CMK (cell line): ENCODE measurements at regions not wholly inside any gene's neighbourhood (a gene's known extent, or its start where the extent isn't known, plus 50 kb on each side); places are given as distances from the start of the nearest gene placed in this dataset.
"Not testable (repeated sequence)": the region's sequence is repeated elsewhere in the genome, so short reads cannot be mapped to it uniquely, and the experiment has no call there.

Source experiments
- DNase-seq: peaks from one replicate; pipeline ENCODE4 v3.0.0-alpha.2; 2010; ENCODE audit warnings: low read depth

- DNase-seq: no peak
Measured at GRCh38 chr14:71165121-71166031, 258.1 kb downstream of the PCNX1 start.

DNA sequence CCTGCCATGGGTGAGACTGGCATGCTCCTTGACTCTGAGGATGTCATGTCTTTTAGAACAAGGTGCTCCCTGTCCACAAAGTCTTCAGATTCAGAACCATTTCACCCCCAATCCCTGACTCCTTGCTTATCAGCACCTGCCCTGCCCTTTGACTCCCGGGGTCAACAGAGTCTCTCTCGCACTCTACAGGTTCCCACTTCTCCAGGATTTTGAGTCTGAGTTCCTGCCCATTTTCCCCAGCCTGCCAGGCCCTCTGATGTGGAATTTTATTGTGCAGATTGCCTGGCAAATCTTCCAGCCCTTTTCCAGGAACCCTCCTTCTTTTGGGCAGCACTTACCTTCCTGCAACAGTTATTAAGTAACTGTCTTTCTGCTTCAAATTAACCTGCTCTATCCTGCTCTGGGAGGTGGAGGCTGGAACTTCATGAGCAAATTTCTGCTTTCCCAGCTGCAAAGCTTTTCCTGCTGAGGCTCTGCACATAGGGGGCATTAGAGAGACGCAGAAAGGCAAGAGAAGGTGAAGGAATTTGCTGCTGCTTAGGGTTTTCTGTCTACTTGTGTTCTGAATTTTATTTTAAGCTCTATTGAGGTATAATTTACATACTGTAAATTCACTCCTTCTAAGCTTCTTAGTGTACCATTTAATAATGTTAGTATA, 259.1 kb downstream of the PCNX1 start:
- DNase-seq: peak; percentile 12

- not testable (repeated sequence) for DNase-seq
Measured at GRCh38 chr14:71167325-71167950, 260.2 kb downstream of the PCNX1 start.

DNA sequence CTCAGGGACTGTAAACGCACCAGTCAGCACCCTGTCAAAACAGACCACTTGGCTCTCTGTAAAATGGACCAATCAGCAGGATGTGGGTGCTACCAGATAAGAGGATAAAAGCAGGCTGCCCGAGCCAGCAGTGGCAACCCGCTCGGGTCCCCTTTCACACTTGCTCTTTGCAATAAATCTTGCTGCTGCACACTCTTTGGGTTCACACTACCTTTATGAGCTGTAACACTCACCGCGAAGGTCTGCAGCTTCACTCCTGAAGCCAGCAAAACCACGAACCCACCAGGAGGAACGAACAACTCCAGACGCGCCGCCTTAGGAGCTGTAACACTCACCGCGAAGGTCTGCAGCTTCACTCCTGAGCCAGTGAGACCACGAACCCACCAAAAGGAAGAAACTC, 260.9 kb downstream of the PCNX1 start:
- DNase-seq: not testable (repeated sequence)

DNA sequence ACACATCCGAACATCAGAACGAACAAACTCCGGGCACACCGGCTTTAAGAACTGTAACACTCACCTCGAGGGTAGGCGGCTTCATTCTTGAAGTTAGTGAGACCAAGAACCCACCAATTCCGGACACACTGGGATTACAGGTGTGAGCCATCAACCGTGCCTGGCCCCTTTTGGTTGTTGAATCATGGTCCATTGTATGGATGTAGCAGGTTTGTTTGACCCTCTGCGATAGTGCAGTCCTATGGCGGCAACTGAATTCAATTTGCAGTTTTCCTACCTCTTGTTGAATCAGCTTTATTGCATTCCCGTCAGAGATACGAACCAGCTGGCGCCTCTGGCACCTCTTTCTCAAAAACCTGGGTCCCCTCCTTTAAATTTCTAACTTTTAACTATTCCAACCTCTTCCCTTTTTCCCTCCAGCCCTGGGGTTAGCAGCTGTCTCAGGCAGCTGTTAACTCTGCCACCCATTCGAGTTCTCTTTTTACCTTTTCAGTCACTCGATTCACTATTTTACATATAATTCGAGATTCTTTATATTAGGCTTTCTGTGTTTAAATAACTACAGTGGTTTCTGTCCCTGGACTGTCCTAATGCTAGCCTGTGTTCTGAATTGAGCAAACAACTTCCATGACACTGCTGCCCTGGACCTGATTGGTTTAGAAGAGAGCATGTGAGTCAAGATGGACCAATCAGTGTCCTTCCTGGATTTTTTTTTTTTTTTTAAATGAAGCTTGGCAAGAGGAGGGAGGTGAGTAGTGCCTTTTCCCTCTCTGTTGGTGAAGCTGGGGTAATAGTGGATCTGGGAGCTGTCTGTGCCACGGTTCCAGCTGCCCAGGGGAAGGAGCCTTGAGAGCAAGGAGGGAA, 261.5 kb downstream of the PCNX1 start:
- DNase-seq: peak; percentile 64

GRCh38 chr14:71169861-71170260, 262.6 kb downstream of the PCNX1 start:
- DNase-seq: no peak

DNA sequence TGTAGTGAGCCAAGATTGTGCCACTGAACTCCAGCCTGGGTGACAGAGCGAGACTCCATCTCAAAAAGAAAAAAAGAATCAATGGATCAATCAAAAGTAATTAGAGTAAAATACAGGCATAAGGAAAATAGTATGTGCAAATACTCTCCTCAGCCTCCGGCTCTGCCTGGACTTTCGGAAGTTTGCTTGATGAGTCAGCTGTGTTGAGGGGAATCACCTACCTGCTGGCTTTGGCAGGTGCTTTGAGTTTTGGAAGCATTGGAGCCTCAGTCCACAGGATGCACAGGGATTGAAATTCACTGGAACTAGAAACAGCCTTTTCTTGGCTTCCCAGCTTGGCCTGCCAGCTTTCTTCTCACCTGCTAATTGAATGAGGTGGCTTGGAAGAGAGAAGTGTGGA, 268.2 kb downstream of the PCNX1 start:
- DNase-seq: no peak

GRCh38 chr14:71179066-71179465, 271.8 kb downstream of the PCNX1 start:
- DNase-seq: no peak

DNA sequence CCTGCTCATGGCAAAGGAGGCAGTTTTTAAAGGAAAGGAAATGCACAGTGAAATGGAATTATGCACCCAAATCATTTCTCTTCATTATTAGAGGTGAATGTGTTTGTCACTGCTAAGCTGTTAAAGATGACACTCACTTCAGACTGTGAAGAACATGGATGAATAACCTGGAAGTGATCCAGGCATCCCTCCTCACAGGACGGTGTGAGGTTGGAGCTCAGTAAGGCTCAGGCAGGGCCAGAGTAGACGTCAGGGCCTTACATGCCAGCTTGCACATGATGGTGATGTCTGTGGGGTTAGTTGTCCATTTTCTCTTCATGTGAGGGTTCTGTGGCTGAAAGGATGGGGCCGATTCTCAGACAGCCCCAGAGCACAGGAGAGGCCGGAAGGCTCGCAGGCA, 273.1 kb downstream of the PCNX1 start:
- no peak for DNase-seq

- DNase-seq: no peak
Measured at GRCh38 chr14:71181215-71182003, 274.1 kb downstream of the PCNX1 start.

DNA sequence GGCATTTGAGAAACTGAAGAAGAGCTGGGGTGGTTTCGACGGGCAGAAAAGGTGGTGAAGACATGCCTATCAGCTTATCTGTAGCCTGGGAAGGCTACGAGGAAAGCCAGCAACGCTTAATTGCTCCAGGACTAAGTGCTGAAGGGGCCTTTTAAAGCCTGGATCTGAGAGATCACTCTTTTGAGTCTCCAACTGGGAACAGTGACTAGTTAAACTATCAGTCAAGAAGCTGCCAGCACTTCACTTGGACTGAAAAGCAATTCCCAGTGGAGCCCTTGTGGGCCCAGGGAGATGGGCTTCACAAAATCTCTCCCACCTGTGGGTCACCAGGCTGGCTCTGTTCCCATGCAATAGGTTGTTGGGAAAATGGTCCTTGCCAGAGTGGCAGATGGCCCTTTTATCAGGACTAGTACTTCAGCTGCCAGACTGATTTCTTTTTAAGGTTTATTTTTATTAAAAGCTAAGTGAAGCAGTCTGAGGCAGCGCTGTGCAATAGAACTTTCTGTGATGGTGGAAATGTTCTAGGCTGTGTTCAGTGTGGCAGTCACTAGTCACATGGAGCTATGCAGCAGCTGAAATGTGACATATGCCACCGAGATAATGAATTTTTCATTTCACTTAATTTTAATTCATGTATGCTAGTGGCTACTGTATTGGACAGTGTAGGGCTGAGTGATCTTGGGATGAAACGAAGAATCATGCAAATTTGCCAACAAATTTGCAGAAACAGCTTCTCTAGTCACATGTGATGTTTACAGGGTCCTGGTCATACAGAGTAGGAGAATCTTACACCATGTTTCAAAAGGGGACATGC, 276.8 kb downstream of the PCNX1 start:
- DNase-seq: no peak

- no peak for DNase-seq
Measured at GRCh38 chr14:71185637-71186036, 278.4 kb downstream of the PCNX1 start.

DNA sequence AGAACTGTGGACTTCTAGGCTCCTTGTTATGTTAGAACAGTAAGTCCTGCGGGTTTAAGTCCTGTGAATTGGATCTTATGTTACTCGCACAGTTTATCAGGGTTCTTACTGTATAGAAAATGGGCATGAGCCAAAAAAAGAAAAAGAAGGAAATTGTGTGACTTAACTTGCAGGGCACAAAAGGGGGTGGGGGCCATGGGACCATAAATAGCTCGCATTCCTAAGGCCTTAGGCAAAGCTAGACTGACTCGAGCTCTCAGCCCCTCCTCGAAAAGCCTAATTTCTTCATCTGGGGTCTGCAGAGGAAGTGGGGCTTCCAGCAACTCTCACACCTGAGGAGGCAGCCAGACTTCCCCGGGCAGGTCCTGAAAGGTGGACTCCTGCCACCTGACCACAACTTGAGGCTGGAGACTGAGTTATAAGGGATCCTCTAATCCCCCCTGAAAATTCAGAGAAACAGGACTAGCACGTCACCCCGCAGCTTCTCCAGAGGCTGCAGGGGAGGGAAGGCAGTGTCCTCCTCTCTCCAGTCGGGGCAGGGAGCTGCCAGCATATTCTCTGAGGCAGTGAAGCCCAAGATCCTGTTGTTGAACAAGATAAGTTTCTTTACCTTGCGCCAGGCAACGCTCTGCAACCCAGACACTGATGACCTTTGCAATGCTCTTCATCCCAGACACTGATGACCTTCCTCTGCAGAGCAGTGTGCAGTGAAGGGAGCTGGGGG, 280.5 kb downstream of the PCNX1 start:
- no peak for DNase-seq

DNA sequence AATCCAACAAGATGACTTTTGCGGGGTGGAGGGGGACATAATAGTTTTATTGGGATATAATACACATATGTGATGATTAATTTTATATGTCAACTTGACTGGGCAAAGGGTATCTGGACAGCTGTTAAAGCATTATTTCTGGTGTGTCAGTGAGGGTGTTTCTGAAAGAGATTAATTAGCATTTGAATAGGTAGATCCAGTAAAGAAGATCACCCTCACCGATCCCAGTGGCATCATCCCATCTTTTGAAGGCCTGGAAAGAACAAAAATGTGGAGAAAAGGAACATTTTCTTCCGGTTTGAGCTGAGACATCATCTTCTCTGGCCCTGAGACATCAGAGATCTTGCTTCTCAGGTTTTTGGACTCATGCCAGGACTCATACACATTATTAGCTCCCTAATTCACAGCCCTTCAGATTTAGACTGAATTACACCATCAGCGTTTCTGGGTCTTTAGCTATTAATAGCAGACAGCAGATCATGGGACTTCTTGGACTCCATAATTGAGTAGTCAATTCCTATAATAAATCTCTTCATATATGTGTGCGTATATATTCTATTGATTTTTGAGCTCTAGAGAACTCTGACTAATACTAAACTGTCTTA, 283.6 kb downstream of the PCNX1 start:
- DNase-seq: no peak

DNA sequence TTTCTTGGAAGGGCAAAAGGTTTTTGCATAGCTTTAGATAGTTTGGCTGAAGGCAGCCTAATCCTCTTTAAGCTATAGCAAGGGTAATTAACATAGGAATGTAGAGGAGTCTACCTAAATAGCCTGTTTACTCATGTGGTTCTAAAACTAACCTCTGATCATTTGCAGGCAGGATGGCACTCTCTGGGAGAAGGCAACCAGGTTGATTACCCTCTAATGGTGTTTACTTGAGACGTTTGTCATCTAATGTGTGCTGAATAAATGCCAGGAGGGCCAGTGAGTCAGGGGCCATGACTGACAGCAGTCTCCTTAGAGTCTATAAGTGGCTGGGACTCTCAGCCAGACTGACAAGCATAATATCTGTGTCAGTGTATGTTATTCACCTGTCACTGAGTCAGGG, 286.4 kb downstream of the PCNX1 start:
- no peak for DNase-seq

GRCh38 chr14:71194251-71194650, 287.0 kb downstream of the PCNX1 start:
- DNase-seq: no peak

DNA sequence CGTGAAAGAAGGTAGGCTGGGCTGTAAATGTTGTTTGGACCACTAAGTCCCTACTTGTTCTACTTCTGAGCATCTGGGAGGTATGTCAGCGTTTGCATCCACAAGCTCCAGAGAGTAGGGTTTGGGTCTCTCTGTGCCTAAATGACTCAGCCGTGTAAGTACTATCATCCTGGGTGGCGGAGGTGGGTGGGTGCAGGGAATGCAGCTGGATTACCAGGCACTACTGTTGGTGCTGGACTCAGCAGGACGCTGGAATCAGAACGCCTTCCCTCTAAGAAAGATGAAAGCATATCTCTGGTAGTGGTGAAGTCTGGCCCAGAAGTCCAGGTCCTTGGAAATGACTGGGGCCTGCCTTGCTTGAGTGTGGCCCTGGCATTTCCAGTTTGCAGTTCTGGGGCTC, 289.7 kb downstream of the PCNX1 start:
- DNase-seq: no peak

DNA sequence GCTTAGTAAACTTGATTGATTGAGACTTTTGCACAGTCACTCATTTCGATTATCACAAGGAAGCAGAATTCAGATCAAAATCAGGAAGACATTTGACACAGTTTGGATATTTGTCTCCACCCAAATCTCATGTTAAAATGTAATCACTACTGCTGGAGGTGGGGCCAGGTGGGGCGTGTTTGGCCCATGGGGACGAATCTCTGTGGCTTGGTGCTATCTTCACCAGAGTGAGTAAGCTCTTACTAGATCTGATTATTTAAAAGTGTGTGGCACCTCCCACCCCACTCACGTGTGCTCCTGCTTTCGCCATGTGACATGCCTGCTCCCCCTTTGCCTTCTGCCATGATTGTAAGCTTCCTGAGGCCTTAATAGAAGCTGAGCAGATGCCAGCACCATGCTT, 291.4 kb downstream of the PCNX1 start:
- no peak for DNase-seq

DNA sequence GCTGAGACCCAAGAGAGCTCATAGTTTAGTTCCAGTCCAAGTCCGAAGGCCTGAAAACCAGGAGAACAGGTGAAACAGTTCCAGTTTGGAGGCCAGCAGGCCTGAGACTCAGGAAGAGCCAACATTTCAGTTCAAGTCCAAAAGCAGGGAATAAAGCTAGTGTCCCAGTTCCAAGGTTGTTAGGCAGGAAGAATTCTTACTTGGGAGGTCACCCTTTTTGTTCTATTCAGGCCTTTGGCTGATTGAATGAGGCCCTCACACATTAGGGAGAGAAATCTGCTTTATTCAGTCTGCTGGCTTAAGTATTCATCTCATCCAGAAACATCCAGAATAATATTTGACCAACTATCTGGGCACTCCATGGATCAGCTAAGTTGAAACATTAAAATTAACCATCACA, 294.6 kb downstream of the PCNX1 start:
- DNase-seq: no peak
